SK-N-MC (cell line): ENCODE measurements at regions not wholly inside any gene's neighbourhood (a gene's known extent, or its start where the extent isn't known, plus 50 kb on each side); places are given as distances from the start of the nearest gene placed in this dataset.
A peak's percentile ranks its signal among the peaks of the same experiment; 100 is the strongest.

Experiments used
- DNase-seq: peaks from one replicate; pipeline ENCODE4 v3.0.0-alpha.2; 2011; ENCODE audit warnings: low read depth, low spot score
- H3K27ac ChIP-seq: fragments of 200-600 bp; sonication (generic); 2 replicates; pipeline ENCODE4 v1.5.1; 2016; ENCODE audit warnings: mixed run types
- H3K36me3 ChIP-seq: fragments of 200-600 bp; sonication (generic); 2 replicates; pipeline ENCODE4 v1.6.1; 2017; ENCODE audit warnings: antibody characterized with exemption, low read length, mixed read lengths; ENCODE audit not compliant: insufficient read depth
- H3K4me3 ChIP-seq: fragments of 200-600 bp; sonication (generic); 2 replicates; pipeline ENCODE4 v1.5.1; 2016
- H3K9ac ChIP-seq: fragments of 200-600 bp; sonication (generic); 2 replicates; pipeline ENCODE4 v1.8.0; 2017; ENCODE audit warnings: mixed run types, mixed read lengths; ENCODE audit not compliant: insufficient read length
- H3K9me3 ChIP-seq: fragments of 200-600 bp; sonication (generic); 2 replicates; pipeline ENCODE4 v1.6.1; 2017; ENCODE audit warnings: low read depth, mild to moderate bottlenecking, antibody characterized with exemption, low read length, moderate library complexity, mixed read lengths
- EZH2 ChIP-seq: fragments of 200-600 bp; sonication (generic); IDR thresholded peaks from one replicate; pipeline ENCODE4 v1.6.1; 2017; ENCODE audit warnings: antibody characterized with exemption
- FOXP2 ChIP-seq: optimal IDR thresholded peaks from 2 replicates; pipeline ENCODE3; 2011; ENCODE audit warnings: mild to moderate bottlenecking, moderate library complexity; ENCODE audit not compliant: insufficient read depth; ENCODE audit errors: extremely low read length, control extremely low read depth
- POLR2AphosphoS5 ChIP-seq: IDR thresholded peaks from 2 replicates; pipeline ENCODE4 v1.6.1; 2012; ENCODE audit warnings: mild to moderate bottlenecking, low read depth, low read length, borderline replicate concordance

DNA sequence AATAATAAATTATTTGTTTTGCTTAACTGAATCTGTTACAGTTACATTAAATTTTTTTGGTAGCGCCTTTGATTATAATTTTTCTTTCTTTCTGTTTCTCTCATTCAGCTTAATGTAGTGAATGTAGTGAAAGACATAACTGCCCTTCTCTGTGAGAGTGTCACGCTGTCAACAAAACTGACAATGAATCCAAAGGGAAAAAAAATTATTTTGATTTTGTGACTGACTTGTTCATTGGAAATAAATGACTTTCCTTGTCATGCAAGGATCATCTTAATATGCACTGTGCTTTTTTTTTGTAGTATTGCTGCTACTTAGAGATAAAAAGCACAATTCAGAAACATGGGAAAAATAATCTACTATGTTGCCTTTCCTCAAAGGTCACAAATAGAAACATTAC lies 1196.4 kb downstream of the PCDH17 start:
- Histone ChIP-seq H3K9ac (no peak overlapping the region), H3K9me3 (no peaks in the 10 kb centered on the region), H3K27ac (peak overlapping the region; percentile 52; the same call in 1 of the 2 replicates), H3K4me3 (no peak overlapping the region), H3K36me3 (no peaks in the 10 kb centered on the region)
- DNase-seq = no peak
- TF ChIP-seq POLR2AphosphoS5 (no peak), EZH2 (no peak), FOXP2 (no peak)

DNA sequence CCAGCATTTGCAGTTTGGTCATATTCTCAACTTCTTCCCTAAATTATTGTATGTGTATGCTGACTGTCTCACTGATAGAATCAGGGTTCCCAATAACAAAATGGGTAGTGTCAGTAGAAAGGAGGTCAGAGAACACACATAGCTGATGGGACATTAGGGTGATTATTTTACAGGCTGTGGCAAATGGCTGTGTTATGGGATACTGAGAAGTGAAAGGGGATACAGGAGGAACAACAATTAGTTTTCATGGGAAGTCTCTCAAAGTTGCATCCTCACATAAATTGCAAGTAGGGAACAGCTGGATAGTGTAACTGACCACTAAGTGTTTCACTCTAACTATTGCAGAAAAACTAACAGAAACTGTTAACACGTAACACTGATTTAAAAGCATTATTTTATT lies 1199.3 kb downstream of the PCDH17 start:
- Histone ChIP-seq H3K36me3 (no peaks in the 10 kb centered on the region), H3K9ac (no peak overlapping the region), H3K4me3 (no peak overlapping the region), H3K9me3 (no peaks in the 10 kb centered on the region), H3K27ac (no peak overlapping the region)
- no peak for TF ChIP-seq POLR2AphosphoS5
- no peak for TF ChIP-seq FOXP2
- no peak for TF ChIP-seq EZH2
- DNase-seq = no peak

DNA sequence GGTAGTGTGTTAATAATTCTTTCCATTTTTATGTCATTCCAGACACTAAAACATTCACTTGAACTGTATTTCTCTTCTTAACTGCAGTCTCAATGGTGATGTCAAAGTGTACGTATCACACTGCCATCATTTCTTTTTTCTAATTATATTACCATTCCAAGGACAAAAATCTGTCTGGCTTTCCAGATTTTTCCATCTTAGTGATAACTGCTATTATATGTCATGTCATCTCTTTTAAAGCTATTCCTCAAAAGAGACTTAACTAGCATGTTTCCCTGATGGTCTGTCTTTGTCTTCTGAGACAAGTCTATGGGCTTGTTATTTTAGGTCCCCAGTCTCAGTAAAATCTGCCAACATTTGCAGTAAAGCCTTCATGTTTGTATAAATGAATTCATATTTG lies 1207.1 kb downstream of the PCDH17 start:
- Histone ChIP-seq H3K9ac (no peak overlapping the region), H3K9me3 (no peaks in the 10 kb centered on the region), H3K4me3 (no peak overlapping the region), H3K36me3 (no peaks in the 10 kb centered on the region), H3K27ac (no peak overlapping the region)
- no peak for DNase-seq
- TF ChIP-seq FOXP2 = no peak
- no peak for TF ChIP-seq POLR2AphosphoS5
- TF ChIP-seq EZH2 = no peak

DNA sequence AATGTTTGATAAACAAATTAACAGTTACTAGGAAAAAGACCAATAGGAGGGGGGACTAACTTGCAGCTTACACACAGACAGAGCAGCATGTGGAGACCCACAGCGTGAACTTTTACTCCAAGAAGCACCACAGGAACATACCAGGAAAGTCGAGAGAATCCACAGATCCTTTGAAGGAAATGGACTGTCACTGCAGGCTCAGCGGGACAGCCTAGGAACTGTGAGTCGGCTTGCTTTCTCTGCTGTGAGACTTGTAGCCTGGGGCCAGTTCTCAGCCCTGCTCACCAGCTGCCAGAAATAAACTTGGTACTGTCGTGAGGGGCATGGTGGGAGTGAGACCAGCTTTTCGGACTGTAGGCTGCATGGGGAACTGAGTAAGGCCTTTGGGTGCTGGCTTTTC lies 1211.5 kb downstream of the PCDH17 start:
- DNase-seq = no peak
- H3K4me3 ChIP-seq = no peak overlapping the region
- no peak overlapping the region for H3K9ac ChIP-seq
- TF ChIP-seq FOXP2 = no peak
- no peak for TF ChIP-seq POLR2AphosphoS5
- no peak for TF ChIP-seq EZH2
- H3K27ac ChIP-seq = no peak overlapping the region
- no peaks in the 10 kb centered on the region for H3K36me3 ChIP-seq
- no peaks in the 10 kb centered on the region for H3K9me3 ChIP-seq

DNA sequence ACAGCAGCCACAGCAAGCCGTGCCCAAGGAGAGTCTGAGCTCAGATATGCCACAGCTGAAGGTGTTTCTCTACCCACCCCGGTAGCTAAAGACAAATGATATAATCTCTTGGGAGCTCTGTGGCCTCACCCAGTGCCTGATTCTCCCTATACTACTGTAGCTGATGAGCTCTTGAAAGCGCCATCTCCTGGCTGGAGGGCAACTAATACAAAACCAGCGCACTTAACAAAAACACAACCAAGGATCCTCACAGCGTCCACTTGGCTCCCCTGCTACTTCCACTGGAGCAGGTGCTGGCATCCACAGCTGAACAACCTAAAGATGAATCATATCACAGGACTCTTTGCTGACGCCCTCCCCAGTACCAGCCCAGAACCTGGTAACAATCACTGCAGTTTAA lies 1212.0 kb downstream of the PCDH17 start:
- DNase-seq = no peak
- Histone ChIP-seq H3K4me3 (no peak overlapping the region), H3K27ac (no peak overlapping the region), H3K36me3 (no peaks in the 10 kb centered on the region), H3K9ac (no peak overlapping the region), H3K9me3 (no peaks in the 10 kb centered on the region)
- TF ChIP-seq FOXP2 (no peak), EZH2 (no peak), POLR2AphosphoS5 (no peak)

DNA sequence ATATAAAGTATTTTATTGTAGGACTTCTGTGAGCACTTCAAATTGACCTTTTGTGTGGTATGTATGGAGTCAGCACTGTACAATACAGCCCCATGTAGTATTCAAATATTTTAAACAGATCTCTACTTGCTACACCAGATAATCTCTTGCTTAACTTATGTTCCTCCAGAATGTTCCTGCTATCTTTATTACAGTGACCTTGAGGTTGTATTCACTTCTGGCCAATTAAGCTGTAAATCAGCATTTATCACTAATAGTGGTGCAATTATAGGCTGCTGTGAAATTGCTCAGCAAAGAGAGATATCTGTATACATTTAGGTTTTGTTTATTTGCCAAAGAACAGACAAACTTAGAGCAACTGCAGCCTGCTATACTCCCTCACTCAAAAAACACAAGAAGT lies 1218.6 kb downstream of the PCDH17 start:
- Histone ChIP-seq H3K9me3 (no peaks in the 10 kb centered on the region), H3K36me3 (no peaks in the 10 kb centered on the region), H3K4me3 (no peak overlapping the region), H3K9ac (no peak overlapping the region), H3K27ac (no peak overlapping the region)
- TF ChIP-seq POLR2AphosphoS5 = no peak
- no peak for TF ChIP-seq FOXP2
- no peak for TF ChIP-seq EZH2
- DNase-seq = no peak

DNA sequence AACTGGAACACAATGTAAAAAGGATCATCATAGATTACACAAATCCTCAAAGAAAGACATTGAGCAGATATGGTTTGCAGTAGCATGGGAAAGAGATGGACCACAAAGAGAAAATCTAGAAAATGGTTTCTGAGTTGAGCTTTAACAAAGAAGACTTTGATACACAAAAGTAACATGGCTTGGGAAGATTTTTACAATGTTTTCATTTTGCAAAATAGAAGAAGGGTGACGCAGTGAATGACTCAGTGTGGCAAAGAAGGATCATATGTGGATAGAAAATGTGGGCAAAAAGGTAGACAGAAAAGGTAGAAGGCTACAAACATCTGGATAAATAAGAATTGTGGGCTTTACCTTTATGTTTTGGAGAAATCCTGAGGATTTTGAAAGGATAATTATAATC lies 1220.5 kb downstream of the PCDH17 start:
- Histone ChIP-seq H3K27ac (no peak overlapping the region), H3K4me3 (no peak overlapping the region), H3K36me3 (no peaks in the 10 kb centered on the region), H3K9me3 (no peaks in the 10 kb centered on the region), H3K9ac (no peak overlapping the region)
- DNase-seq = no peak
- TF ChIP-seq FOXP2 = no peak
- no peak for TF ChIP-seq EZH2
- TF ChIP-seq POLR2AphosphoS5 = no peak

DNA sequence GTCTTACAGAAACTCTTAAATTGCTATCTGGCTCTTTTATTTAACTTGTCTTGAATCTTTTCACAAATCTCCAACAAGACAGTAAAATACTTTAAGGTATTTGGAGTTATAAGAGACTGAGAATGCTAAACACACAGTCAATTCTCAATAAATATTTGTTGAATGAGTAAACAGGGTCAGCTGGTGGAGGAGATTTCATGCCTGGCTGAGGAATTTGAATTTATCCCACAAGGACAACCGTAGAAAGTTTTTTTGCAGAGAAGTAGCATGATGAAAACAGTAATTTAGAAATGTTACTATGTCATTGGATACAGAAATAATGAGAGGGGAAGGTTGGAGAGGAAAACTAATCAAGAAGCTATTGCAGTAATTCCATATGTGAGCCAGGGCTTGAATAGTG lies 1223.7 kb downstream of the PCDH17 start:
- H3K9me3 ChIP-seq = no peaks in the 10 kb centered on the region
- H3K27ac ChIP-seq = no peak overlapping the region
- no peak overlapping the region for H3K4me3 ChIP-seq
- H3K9ac ChIP-seq = no peak overlapping the region
- TF ChIP-seq EZH2 = no peak
- TF ChIP-seq POLR2AphosphoS5 = no peak
- no peak for TF ChIP-seq FOXP2
- no peaks in the 10 kb centered on the region for H3K36me3 ChIP-seq
- no peak for DNase-seq

DNA sequence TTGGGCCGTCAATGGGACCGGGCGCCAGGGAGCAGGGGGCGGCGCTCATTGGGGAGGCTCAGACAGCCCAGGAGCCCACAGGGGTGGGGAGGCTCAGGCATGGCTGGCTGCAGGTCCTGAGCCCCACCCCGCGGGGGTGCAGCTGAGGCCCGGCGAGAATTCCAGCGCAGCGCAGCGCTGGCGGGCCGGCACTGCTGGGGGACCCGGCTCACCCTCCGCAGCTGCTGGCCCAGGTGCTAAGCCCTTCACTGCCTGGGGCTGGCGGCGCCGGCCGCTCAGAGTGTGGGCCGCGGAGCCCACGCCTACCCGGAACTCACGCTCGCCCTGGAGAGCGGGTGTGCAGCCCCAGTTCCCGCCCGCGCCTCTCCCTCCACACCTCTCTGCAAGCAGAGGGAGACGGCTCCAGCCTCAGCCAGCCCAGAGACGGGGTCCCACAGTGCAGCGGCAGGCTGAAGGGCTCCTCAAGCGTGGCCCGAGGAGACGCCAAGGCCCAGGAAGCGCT lies 1227.4 kb downstream of the PCDH17 start:
- Histone ChIP-seq H3K27ac (no peak overlapping the region), H3K36me3 (no peaks in the 10 kb centered on the region), H3K4me3 (no peak overlapping the region), H3K9ac (no peak overlapping the region), H3K9me3 (no peaks in the 10 kb centered on the region)
- TF ChIP-seq FOXP2 (no peak), POLR2AphosphoS5 (no peak), EZH2 (no peak)
- no peak for DNase-seq
